Endothelial cell (in vitro differentiated cells): ENCODE measurements at regions not wholly inside any gene's neighbourhood (a gene's known extent, or its start where the extent isn't known, plus 50 kb on each side); places are given as distances from the start of the nearest gene placed in this dataset.
A peak's percentile ranks its signal among the peaks of the same experiment; 100 is the strongest.

Source experiments
- DNase-seq: peaks from one replicate; pipeline ENCODE4 v3.0.0; 2021; ENCODE audit warnings: low spot score
- H3K27ac Mint-ChIP-seq: one replicate; pipeline ENCODE4 v1.8.0; 2021; ENCODE audit warnings: mixed read lengths, inconsistent platforms; ENCODE audit not compliant: unreplicated experiment
- H3K27me3 Mint-ChIP-seq: one replicate; pipeline ENCODE4 v1.8.0; 2021; ENCODE audit warnings: mild to moderate bottlenecking, moderate library complexity, mixed read lengths, inconsistent platforms; ENCODE audit not compliant: unreplicated experiment
- H3K36me3 Mint-ChIP-seq: one replicate; pipeline ENCODE4 v1.8.0; 2021; ENCODE audit warnings: mild to moderate bottlenecking, low read depth, mixed read lengths, inconsistent platforms; ENCODE audit not compliant: unreplicated experiment
- H3K4me1 Mint-ChIP-seq: one replicate; pipeline ENCODE4 v1.8.0; 2021; ENCODE audit warnings: mild to moderate bottlenecking, mixed read lengths, inconsistent platforms; ENCODE audit not compliant: unreplicated experiment
- H3K4me3 Mint-ChIP-seq: one replicate; pipeline ENCODE4 v1.8.0; 2021; ENCODE audit warnings: mild to moderate bottlenecking, mixed read lengths, inconsistent platforms; ENCODE audit not compliant: unreplicated experiment
- H3K9me3 Mint-ChIP-seq: one replicate; pipeline ENCODE4 v1.8.0; 2021; ENCODE audit warnings: mixed read lengths, inconsistent platforms; ENCODE audit not compliant: unreplicated experiment
- TF ChIP-seq, protein P1 (sequence below): fragments of 200-600 bp; sonication (generic); IDR thresholded peaks from one replicate; pipeline ENCODE4 v1.5.0; 2021; ENCODE audit warnings: antibody characterized with exemption; ENCODE audit not compliant: unreplicated experiment

- Mint-ChIP-seq H3K27me3 (peaks cover 4% of the 10 kb centered on the region), H3K27ac (peak overlapping the region; percentile 3), H3K9me3 (no peaks in the 10 kb centered on the region), H3K4me3 (no peak overlapping the region), H3K36me3 (peaks cover 6% of the 10 kb centered on the region), H3K4me1 (no peaks in the 10 kb centered on the region)
- TF ChIP-seq, protein P1, sequence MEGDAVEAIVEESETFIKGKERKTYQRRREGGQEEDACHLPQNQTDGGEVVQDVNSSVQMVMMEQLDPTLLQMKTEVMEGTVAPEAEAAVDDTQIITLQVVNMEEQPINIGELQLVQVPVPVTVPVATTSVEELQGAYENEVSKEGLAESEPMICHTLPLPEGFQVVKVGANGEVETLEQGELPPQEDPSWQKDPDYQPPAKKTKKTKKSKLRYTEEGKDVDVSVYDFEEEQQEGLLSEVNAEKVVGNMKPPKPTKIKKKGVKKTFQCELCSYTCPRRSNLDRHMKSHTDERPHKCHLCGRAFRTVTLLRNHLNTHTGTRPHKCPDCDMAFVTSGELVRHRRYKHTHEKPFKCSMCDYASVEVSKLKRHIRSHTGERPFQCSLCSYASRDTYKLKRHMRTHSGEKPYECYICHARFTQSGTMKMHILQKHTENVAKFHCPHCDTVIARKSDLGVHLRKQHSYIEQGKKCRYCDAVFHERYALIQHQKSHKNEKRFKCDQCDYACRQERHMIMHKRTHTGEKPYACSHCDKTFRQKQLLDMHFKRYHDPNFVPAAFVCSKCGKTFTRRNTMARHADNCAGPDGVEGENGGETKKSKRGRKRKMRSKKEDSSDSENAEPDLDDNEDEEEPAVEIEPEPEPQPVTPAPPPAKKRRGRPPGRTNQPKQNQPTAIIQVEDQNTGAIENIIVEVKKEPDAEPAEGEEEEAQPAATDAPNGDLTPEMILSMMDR, result no peak
- DNase-seq, result no peak
Observed at GRCh38 chr4:152259866-152260265, 276.0 kb downstream of the FBXW7 start.

GRCh38 chr4:152258804-152259708 is 276.8 kb downstream of the FBXW7 start:
- peaks cover 6% of the 10 kb centered on the region for H3K36me3 Mint-ChIP-seq
- peak overlapping the region; percentile 27 for H3K4me3 Mint-ChIP-seq
- TF ChIP-seq, protein P1, result no peak
- peaks cover 2% of the 10 kb centered on the region for H3K27me3 Mint-ChIP-seq
- H3K4me1 Mint-ChIP-seq, result no peaks in the 10 kb centered on the region
- no peak for DNase-seq
- H3K9me3 Mint-ChIP-seq, result no peaks in the 10 kb centered on the region
- H3K27ac Mint-ChIP-seq, result peak overlapping the region; percentile 67

DNA sequence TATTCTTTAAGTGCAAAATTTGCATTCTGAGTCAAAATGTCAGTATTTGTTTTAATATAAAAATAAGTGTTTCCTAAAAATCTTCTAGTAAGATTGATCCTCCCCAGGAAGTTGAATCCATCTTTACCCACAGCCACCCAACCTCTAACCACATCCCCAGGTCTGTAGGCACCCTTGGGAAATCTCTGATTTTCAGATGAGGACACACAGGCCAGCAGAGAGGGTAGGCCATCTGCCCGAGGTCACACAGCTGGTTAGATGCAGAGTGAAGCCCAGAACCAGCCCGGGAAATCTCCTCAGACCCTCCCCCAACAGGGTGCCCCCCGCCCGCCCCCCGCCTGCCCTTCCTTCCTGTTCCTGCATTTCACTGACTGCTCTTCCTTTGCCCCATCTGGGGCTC is 277.5 kb downstream of the FBXW7 start:
- no peak for DNase-seq
- Mint-ChIP-seq H3K36me3 (peaks cover 6% of the 10 kb centered on the region), H3K9me3 (no peaks in the 10 kb centered on the region), H3K4me3 (no peak overlapping the region), H3K27ac (peak overlapping the region; percentile 44), H3K4me1 (no peaks in the 10 kb centered on the region), H3K27me3 (peaks cover 2% of the 10 kb centered on the region)
- TF ChIP-seq, protein P1, result no peak

DNA sequence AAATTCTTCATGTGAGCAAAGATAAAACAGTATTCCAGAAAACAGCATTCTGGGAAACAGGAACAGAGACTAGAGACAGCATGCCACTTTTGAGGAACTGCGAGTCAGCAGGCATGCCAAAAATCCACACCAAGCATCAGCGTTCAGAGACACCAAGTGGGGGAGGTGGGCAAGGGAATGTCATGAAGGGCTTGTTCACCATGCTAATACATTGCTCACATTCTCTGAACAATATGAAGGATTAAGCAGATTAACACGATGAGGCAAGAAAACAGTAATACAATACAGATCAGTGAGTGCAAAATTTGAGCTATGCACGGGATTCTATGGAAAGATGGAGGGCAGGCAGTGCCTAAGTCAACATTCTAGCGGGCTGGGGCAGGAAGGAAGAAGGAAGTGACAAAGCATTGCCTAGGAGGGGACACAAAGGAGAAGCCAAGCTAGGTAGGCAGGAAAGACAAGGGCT is 278.3 kb downstream of the FBXW7 start:
- no peak for DNase-seq
- H3K27me3 Mint-ChIP-seq, result peaks cover 2% of the 10 kb centered on the region
- no peak overlapping the region for H3K27ac Mint-ChIP-seq
- TF ChIP-seq, protein P1, result no peak
- no peaks in the 10 kb centered on the region for H3K4me1 Mint-ChIP-seq
- H3K4me3 Mint-ChIP-seq, result no peak overlapping the region
- H3K36me3 Mint-ChIP-seq, result peaks cover 6% of the 10 kb centered on the region
- H3K9me3 Mint-ChIP-seq, result no peaks in the 10 kb centered on the region

DNA sequence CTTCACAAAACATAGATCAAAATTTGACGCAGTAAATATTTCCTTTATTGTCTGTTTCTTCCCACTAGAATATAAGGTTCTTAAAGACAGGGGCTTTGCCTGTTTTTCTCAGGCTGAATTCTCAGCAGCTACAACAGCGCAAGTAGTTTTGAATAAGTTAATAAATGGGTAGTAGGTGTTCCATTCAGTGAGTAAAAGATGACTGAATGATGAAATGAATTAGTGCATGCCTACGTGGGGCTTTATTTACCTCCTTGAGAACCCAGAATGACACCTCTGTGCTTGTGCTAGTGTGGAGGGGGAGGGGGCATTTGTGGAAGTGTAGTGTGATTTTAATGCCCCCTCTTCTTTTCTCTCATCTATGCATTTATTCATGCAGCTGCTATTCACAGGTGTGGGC is 278.9 kb downstream of the FBXW7 start:
- Mint-ChIP-seq H3K27ac (no peak overlapping the region), H3K4me3 (no peak overlapping the region), H3K4me1 (no peaks in the 10 kb centered on the region), H3K9me3 (no peaks in the 10 kb centered on the region), H3K36me3 (peaks cover 6% of the 10 kb centered on the region), H3K27me3 (peaks cover 2% of the 10 kb centered on the region)
- no peak for DNase-seq
- TF ChIP-seq, protein P1, result no peak
